Psoas muscle (tissue), 7 donors: ENCODE measurements at regions not wholly inside any gene's neighbourhood (a gene's known extent, or its start where the extent isn't known, plus 50 kb on each side); places are given as distances from the start of the nearest gene placed in this dataset.

Experiments
- ATAC-seq, 4 donors: fragments of 200-7000 bp; cut with Tn5 transposase; one replicate each; pipeline ENCODE4 v1.9.1; 2020; ENCODE audit warnings: moderate library complexity in 3 of 4, mild to moderate bottlenecking in 2 of 4
- DNase-seq, 2 donors: peaks; one replicate each; pipeline ENCODE4 v3.0.0-alpha.2; 2020
- H3K27ac ChIP-seq: fragments of 200-600 bp; one replicate; pipeline ENCODE4 v1.8.0; 2022
- H3K27me3 ChIP-seq, 3 donors: fragments of 200-600 bp in 1 of 3; one replicate each; pipeline versions ENCODE4 v1.6.1 to v1.8.0; 2013 to 2022; ENCODE audit warnings: low read length in 2 of 3, mild to moderate bottlenecking in 2 of 3, moderate library complexity in 1 of 3; ENCODE audit not compliant: insufficient read depth in 3 of 3
- H3K36me3 ChIP-seq, 2 donors: fragments of 200-600 bp in 1 of 2; one replicate each; pipeline versions ENCODE4 v1.6.1 to v1.8.0; 2013 to 2022; ENCODE audit warnings: low read depth in 1 of 2, mild to moderate bottlenecking in 1 of 2, moderate library complexity in 1 of 2; ENCODE audit not compliant: insufficient read depth in 1 of 2
- H3K4me1 ChIP-seq: fragments of 200-600 bp; one replicate; pipeline ENCODE4 v1.8.0; 2022
- H3K4me3 ChIP-seq: fragments of 200-600 bp; one replicate; pipeline ENCODE4 v1.8.0; 2022; ENCODE audit warnings: mild to moderate bottlenecking
- H3K9me3 ChIP-seq: fragments of 200-600 bp; one replicate; pipeline ENCODE4 v1.8.0; 2022
- CTCF ChIP-seq: fragments of 200-600 bp; IDR thresholded peaks from one replicate; pipeline ENCODE4 v1.8.0; 2022; ENCODE audit warnings: antibody characterized with exemption
- WGBS, 3 donors: extraction: QIAGEN DNeasy Blood & Tissue Kit; methylation state at CpG; one replicate each; pipeline versions ENCODE4 v1.1.6 to v1.1.7; 2013; 5-methylcytosine and 5-hydroxymethylcytosine counted together
- intact Hi-C, 2 donors: fragments of 100-400 bp; cut with DNase I; formaldehyde crosslinking; loops; one replicate each; pipeline versions ENCODE4 v1.11.0 to v1.14.2; 2022
- donor health status: healthy with polysubstance abuse.
- donor health status: DM: no; HTN: no; CAD: no; lungs with moderate emphysema.
- donor health status: Bipolar disorder and iron deficiency.
- donor health status: healthy.
- donor health status: DM: yes; HTN: yes; CAD: no.
- donor health status: DM: no; HTN: no; CAD: no.
- donor health status: DM: yes; HTN: yes; CAD: no.

GRCh38 chr12:61911113-61911512 is 349.1 kb upstream of the USP15 start:
- H3K27me3 ChIP-seq = no peaks in the 10 kb centered on the region
- no peak overlapping the region for H3K4me3 ChIP-seq
- H3K36me3 ChIP-seq = no peaks in the 10 kb centered on the region
- DNase-seq (no peak), ATAC-seq (no peak)
- TF ChIP-seq CTCF = no peak
- H3K4me1 ChIP-seq = no peaks in the 10 kb centered on the region
- no peaks in the 10 kb centered on the region for H3K9me3 ChIP-seq
- WGBS, 3 donors = 19 to 36% (median 33%) methylated on average over 2 of the region's 2 CpGs
- intact Hi-C loops = no loop called here
- no peak overlapping the region for H3K27ac ChIP-seq

GRCh38 chr12:61915420-61915819 is 344.8 kb upstream of the USP15 start:
- no peak overlapping the region for H3K4me3 ChIP-seq
- H3K27ac ChIP-seq = no peak overlapping the region
- intact Hi-C loops = no loop called here
- no peaks in the 10 kb centered on the region for H3K27me3 ChIP-seq
- DNase-seq (no peak), ATAC-seq (no peak)
- no peaks in the 10 kb centered on the region for H3K36me3 ChIP-seq
- no peak for TF ChIP-seq CTCF
- H3K4me1 ChIP-seq = no peaks in the 10 kb centered on the region
- WGBS, 3 donors = 79 to 84% (median 81%) methylated on average over 3 of the region's 3 CpGs
- H3K9me3 ChIP-seq = no peaks in the 10 kb centered on the region

- Histone ChIP-seq H3K27me3 (no peaks in the 10 kb centered on the region), H3K4me3 (no peak overlapping the region), H3K9me3 (no peaks in the 10 kb centered on the region), H3K27ac (no peak overlapping the region), H3K4me1 (no peaks in the 10 kb centered on the region), H3K36me3 (no peaks in the 10 kb centered on the region)
- DNase-seq (no peak), ATAC-seq (no peak)
- TF ChIP-seq CTCF = no peak
- WGBS, 3 donors = 3 to 6% (median 5%) methylated on average over 1 of the region's 1 CpG
- intact Hi-C loops = no loop called here
Observed at GRCh38 chr12:61916831-61917230, 343.4 kb upstream of the USP15 start.

GRCh38 chr12:61919686-61920085 is 340.5 kb upstream of the USP15 start:
- H3K4me3 ChIP-seq = no peak overlapping the region
- no peaks in the 10 kb centered on the region for H3K9me3 ChIP-seq
- WGBS, 3 donors = 86 to 95% (median 94%) methylated on average over 1 of the region's 1 CpG
- H3K4me1 ChIP-seq = no peaks in the 10 kb centered on the region
- ATAC-seq (no peak), DNase-seq (no peak)
- H3K36me3 ChIP-seq = no peaks in the 10 kb centered on the region
- H3K27me3 ChIP-seq = no peaks in the 10 kb centered on the region
- no peak overlapping the region for H3K27ac ChIP-seq
- intact Hi-C loops = no loop called here
- no peak for TF ChIP-seq CTCF

GRCh38 chr12:61920230-61920629 is 340.0 kb upstream of the USP15 start:
- 88 to 97% (median 93%) methylated on average over 1 of the region's 1 CpG for WGBS, 3 donors
- no peak for DNase-seq

More at GRCh38 chr12:61920230-61920629, 340.0 kb upstream of the USP15 start:
- H3K4me3 ChIP-seq = no peak overlapping the region
- no peak overlapping the region for H3K27ac ChIP-seq
- intact Hi-C loops = no loop called here
- H3K27me3 ChIP-seq = no peaks in the 10 kb centered on the region
- H3K4me1 ChIP-seq = no peaks in the 10 kb centered on the region
- no peak for ATAC-seq
- H3K9me3 ChIP-seq = no peaks in the 10 kb centered on the region
- no peaks in the 10 kb centered on the region for H3K36me3 ChIP-seq
- no peak for TF ChIP-seq CTCF
